Gastrocnemius medialis (tissue), 4 donors: ENCODE measurements at regions not wholly inside any gene's neighbourhood (a gene's known extent, or its start where the extent isn't known, plus 50 kb on each side); places are given as distances from the start of the nearest gene placed in this dataset.

Experiments used
- ATAC-seq, 2 donors: fragments of 150-250 bp; one replicate each; pipeline ENCODE4 v1.9.1; 2016
- DNase-seq, 2 donors: peaks; one replicate each; pipeline ENCODE4 v3.0.0-alpha.2; 2019
- H3K27ac ChIP-seq, 4 donors: fragments of 200-600 bp; sonication (generic); 1 replicate in 1 of 4; 2 replicates in 3 of 4; pipeline ENCODE4 v1.5.1; 2016 to 2018; ENCODE audit warnings: mild to moderate bottlenecking in 2 of 4, moderate library complexity in 1 of 4
- H3K27me3 ChIP-seq, 3 donors: fragments of 200-600 bp; sonication (generic) in 2 of 3; 1 replicate in 1 of 3; 2 replicates in 2 of 3; pipeline versions ENCODE4 v1.5.1 to v1.6.0; 2016 to 2019; ENCODE audit warnings: mild to moderate bottlenecking in 1 of 3, moderate library complexity in 1 of 3
- H3K36me3 ChIP-seq, 2 donors: fragments of 200-600 bp; sonication (generic) in 1 of 2; one replicate each; pipeline ENCODE4 v1.5.1; 2017 to 2018
- H3K4me1 ChIP-seq, 2 donors: fragments of 200-600 bp; sonication (generic) in 1 of 2; one replicate each; pipeline ENCODE4 v1.5.1; 2016 to 2017; ENCODE audit warnings: mild to moderate bottlenecking in 2 of 2
- H3K4me3 ChIP-seq, 4 donors: fragments of 200-600 bp; sonication (generic) in 3 of 4; 1 replicate in 1 of 4; 2 replicates in 3 of 4; pipeline ENCODE4 v1.5.1; 2016 to 2019; ENCODE audit warnings: mild to moderate bottlenecking in 2 of 4
- H3K9me3 ChIP-seq, 3 donors: fragments of 200-600 bp; sonication (generic) in 2 of 3; 1 replicate in 1 of 3; 2 replicates in 2 of 3; pipeline ENCODE4 v1.5.1; 2016 to 2019
- POLR2A ChIP-seq, 2 donors: fragments of 450-650 bp; IDR thresholded peaks; one replicate each; pipeline ENCODE4 v1.6.1; 2017; ENCODE audit warnings: antibody characterized with exemption in 2 of 2, mild to moderate bottlenecking in 2 of 2, moderate library complexity in 2 of 2
- in situ Hi-C, 4 donors: fragments of 200-750 bp; cut with MboI; loops; one replicate each; pipeline versions ENCODE4 v1.15.0 to v1.8.0; 2017; ENCODE audit warnings: low sequenced_read_pairs in 4 of 4
- intact Hi-C: fragments of 100-400 bp; cut with DNase I; formaldehyde crosslinking; loops from one replicate; pipeline ENCODE4 v1.15.1; 2023; ENCODE audit warnings: low total_unique reads
- TF ChIP-seq, protein P1 (sequence below), 5 experiments: fragments of 450-650 bp in 3 of 5; fragments of 200-600 bp in 2 of 5; sonication (generic) in 2 of 5; IDR thresholded peaks in 4 of 5; conservative IDR thresholded peaks in 1 of 5; 1 replicate in 4 of 5; 2 replicates in 1 of 5; pipeline ENCODE4 v1.5.1; 2016 to 2019; ENCODE audit warnings: antibody characterized with exemption in 5 of 5, mild to moderate bottlenecking in 3 of 5, moderate library complexity in 3 of 5

DNA sequence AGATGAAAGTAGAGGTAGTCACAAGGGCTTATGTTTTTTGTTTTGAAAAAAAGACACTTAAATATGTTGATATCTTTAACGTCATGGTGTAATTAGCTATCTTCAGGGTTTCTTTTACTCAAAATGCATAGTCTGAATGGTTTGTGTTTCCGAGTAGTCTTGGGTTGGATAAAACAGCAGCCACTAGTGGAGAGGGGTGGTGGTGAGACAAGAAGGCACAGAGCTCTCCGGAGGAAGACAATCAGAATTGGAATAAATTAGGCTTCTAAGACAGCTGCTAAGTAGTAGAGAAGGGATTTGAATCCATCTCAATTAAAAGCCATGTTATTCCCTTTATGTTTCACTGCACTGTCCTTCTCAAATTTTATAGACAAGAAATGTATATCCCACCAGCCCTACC is 240.4 kb upstream of the VEGFC start:
- in situ Hi-C loops, result loop anchor here in 1 of 4 donors (25.0 kb wide), 1 partner anchor 646 kb away; no protein-coding TSS in a partner anchor
- no peaks in the 10 kb centered on the region for H3K9me3 ChIP-seq
- intact Hi-C loops, result no loop called here

DNA sequence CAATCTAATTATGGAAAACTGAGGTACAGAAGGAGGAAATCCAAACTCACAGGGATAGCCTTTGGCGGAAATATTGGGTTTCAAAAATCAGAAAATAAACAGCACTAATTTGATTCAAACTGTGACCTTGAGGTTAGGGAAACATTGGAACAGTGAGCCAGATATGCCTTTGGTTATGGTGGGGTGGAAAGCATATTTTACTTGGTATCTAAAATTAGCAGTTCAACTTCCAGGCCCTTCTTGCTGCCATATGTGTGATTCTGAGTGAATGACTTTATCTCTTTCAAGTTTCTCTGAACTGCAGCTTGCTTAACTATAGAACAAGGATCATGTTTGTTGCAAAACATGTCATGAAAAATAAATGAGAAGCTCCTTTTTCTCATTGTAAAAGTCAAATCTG is 240.9 kb upstream of the VEGFC start:
- no peak for ATAC-seq
- in situ Hi-C loops, result loop anchor here in 1 of 4 donors (25.0 kb wide), 1 partner anchor 646 kb away; no protein-coding TSS in a partner anchor
- no peak overlapping the region for H3K4me3 ChIP-seq
- TF ChIP-seq, protein P1, sequence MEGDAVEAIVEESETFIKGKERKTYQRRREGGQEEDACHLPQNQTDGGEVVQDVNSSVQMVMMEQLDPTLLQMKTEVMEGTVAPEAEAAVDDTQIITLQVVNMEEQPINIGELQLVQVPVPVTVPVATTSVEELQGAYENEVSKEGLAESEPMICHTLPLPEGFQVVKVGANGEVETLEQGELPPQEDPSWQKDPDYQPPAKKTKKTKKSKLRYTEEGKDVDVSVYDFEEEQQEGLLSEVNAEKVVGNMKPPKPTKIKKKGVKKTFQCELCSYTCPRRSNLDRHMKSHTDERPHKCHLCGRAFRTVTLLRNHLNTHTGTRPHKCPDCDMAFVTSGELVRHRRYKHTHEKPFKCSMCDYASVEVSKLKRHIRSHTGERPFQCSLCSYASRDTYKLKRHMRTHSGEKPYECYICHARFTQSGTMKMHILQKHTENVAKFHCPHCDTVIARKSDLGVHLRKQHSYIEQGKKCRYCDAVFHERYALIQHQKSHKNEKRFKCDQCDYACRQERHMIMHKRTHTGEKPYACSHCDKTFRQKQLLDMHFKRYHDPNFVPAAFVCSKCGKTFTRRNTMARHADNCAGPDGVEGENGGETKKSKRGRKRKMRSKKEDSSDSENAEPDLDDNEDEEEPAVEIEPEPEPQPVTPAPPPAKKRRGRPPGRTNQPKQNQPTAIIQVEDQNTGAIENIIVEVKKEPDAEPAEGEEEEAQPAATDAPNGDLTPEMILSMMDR (IDR thresholded peaks at IDR 0.05 in 4 of 5, conservative IDR thresholded peaks at IDR 0.05 in 1 of 5), result no peak
- no peak for TF ChIP-seq POLR2A (IDR thresholded peaks at IDR 0.05)
- no peaks in the 10 kb centered on the region for H3K9me3 ChIP-seq
- no peak for DNase-seq
- H3K36me3 ChIP-seq, result no peaks in the 10 kb centered on the region
- intact Hi-C loops, result no loop called here
- H3K27me3 ChIP-seq, result no peaks in the 10 kb centered on the region
- no peaks in the 10 kb centered on the region for H3K4me1 ChIP-seq
- H3K27ac ChIP-seq, result no peak overlapping the region

More for the DNA sequence above, 240.4 kb upstream of the VEGFC start:
- H3K36me3 ChIP-seq, result no peaks in the 10 kb centered on the region
- H3K4me1 ChIP-seq, result no peaks in the 10 kb centered on the region
- H3K27me3 ChIP-seq, result no peaks in the 10 kb centered on the region
- no peak for TF ChIP-seq POLR2A (IDR thresholded peaks at IDR 0.05)
- ATAC-seq (no peak), DNase-seq (no peak)
- no peak overlapping the region for H3K27ac ChIP-seq
- no peak overlapping the region for H3K4me3 ChIP-seq

DNA sequence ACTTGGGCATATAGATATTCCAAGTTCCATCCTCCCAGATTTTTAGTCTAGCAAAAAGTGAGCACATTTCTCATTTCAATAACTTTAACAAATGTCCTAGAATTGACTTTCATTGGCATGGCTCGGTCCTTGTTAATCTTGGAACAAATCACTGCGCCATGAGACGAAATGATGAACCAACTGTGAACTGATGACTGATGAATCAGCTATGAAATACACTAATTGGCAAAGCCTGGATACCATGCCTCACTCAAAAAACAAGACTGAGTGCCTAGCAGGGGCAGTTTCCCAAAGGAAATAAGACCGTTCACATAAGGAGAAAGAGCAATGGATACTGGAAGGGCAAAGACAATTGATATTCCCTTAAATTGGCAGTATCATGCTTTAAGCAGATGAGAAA is 248.6 kb upstream of the VEGFC start:
- Histone ChIP-seq H3K27ac (no peak overlapping the region), H3K9me3 (no peaks in the 10 kb centered on the region), H3K36me3 (no peaks in the 10 kb centered on the region), H3K4me3 (no peak overlapping the region), H3K27me3 (no peaks in the 10 kb centered on the region), H3K4me1 (no peaks in the 10 kb centered on the region)
- intact Hi-C loops (loop anchor here (10.0 kb wide), 1 partner anchor 1007 kb away; no protein-coding TSS in a partner anchor), in situ Hi-C loops (loop anchor here in 1 of 4 donors (25.0 kb wide), 1 partner anchor 654 kb away; no protein-coding TSS in a partner anchor)
- DNase-seq (no peak), ATAC-seq (no peak)
- TF ChIP-seq, protein P1 (IDR thresholded peaks at IDR 0.05 in 4 of 5, conservative IDR thresholded peaks at IDR 0.05 in 1 of 5), result no peak
- TF ChIP-seq POLR2A (IDR thresholded peaks at IDR 0.05), result no peak

DNA sequence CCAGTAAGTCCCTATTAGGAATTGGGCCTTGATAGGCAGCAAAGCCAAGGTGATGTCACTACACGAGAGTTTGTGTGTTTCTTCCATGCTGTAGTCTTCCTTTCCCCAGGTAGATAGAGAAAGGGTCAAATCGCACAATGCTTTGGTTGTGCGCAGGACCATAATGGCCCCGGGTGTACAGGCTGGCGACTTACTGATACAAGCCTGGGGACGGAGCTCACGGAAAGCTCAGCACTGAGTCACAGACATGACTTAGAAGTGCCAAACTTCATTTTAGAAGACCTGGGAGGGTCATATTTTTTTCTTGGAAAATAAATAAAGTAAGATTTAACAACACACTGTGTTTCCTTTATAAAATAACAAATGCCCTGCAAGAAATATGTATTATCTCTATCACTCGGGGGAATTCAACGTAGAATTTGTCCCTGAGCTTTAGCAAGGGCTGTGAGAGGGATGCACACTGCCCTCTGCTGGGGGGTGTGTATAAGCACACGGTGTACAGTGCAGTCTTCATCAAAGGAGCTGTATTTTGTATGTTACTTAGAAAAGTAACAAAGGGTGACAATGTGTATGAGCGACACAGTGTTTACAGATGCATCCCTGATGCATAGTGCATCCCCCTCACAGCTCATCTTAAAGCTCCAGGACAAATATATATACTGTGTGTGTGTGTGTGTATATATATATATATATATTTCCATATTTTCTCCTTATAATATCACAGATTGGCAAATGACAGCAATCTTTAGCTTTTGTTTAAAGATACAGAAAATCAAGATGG is 254.5 kb upstream of the VEGFC start:
- no peaks in the 10 kb centered on the region for H3K4me1 ChIP-seq
- DNase-seq (no peak), ATAC-seq (peak in 1 of 2 donors; percentile 58)
- H3K9me3 ChIP-seq, result no peaks in the 10 kb centered on the region
- intact Hi-C loops, result loop anchor here (10.0 kb wide), 1 partner anchor 1012 kb away; no protein-coding TSS in a partner anchor
- no peak overlapping the region for H3K4me3 ChIP-seq
- no peaks in the 10 kb centered on the region for H3K36me3 ChIP-seq
- in situ Hi-C loops, result loop anchor here in 1 of 4 donors (25.0 kb wide), 1 partner anchor 660 kb away; no protein-coding TSS in a partner anchor
- TF ChIP-seq, protein P1 (IDR thresholded peaks at IDR 0.05 in 4 of 5, conservative IDR thresholded peaks at IDR 0.05 in 1 of 5), result peak in 4 of 5 experiments; percentile 30 to 68 (median 57)
- no peak for TF ChIP-seq POLR2A (IDR thresholded peaks at IDR 0.05)
- no peaks in the 10 kb centered on the region for H3K27me3 ChIP-seq
- no peak overlapping the region for H3K27ac ChIP-seq

DNA sequence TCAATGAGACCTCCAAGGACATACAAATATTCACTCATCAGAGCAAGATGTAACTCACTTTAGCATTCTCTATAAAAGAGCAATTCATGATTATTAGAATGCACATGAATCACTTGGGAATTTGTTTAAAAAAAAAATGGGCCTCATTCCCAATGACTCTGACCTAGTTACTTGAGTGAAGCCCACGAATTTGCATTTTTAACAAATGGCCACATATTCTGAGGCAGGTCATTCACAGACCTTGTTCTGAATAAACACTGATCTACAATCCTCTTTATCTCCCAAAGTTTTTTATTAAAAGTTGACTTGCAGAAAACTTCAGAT is 255.1 kb upstream of the VEGFC start:
- TF ChIP-seq, protein P1 (IDR thresholded peaks at IDR 0.05 in 4 of 5, conservative IDR thresholded peaks at IDR 0.05 in 1 of 5), result no peak
- no peak for TF ChIP-seq POLR2A (IDR thresholded peaks at IDR 0.05)
- in situ Hi-C loops, result loop anchor here in 1 of 4 donors (25.0 kb wide), 1 partner anchor 661 kb away; no protein-coding TSS in a partner anchor
- Histone ChIP-seq H3K4me3 (no peak overlapping the region), H3K27ac (no peak overlapping the region), H3K27me3 (no peaks in the 10 kb centered on the region), H3K9me3 (no peaks in the 10 kb centered on the region), H3K36me3 (no peaks in the 10 kb centered on the region), H3K4me1 (no peaks in the 10 kb centered on the region)
- intact Hi-C loops, result loop anchor here (10.0 kb wide), 1 partner anchor 1013 kb away; no protein-coding TSS in a partner anchor
- ATAC-seq (no peak), DNase-seq (no peak)
